Hippocampal formation (tissue), 2 donors: ENCODE measurements at regions not wholly inside any gene's neighbourhood (a gene's known extent, or its start where the extent isn't known, plus 50 kb on each side); places are given as distances from the start of the nearest gene placed in this dataset.
"Not testable (repeated sequence)": the region's sequence is repeated elsewhere in the genome, so short reads cannot be mapped to it uniquely, and the experiment has no call there.

Experiments
- DNase-seq, 2 donors: peaks; one replicate each; lab custom pipeline; 2025; lab: John Stamatoyannopoulos, UW

GRCh38 chr6:103791458-103791857 lies 1068.3 kb downstream of the HACE1 start:
- no peak for DNase-seq

- no peak for DNase-seq
These were observed 1075.6 kb downstream of the HACE1 start for GRCh38 chr6:103784117-103784516.

GRCh38 chr6:103783329-103783728 lies 1076.4 kb downstream of the HACE1 start:
- DNase-seq = no peak

- DNase-seq = no peak
These were observed 1090.3 kb downstream of the HACE1 start for GRCh38 chr6:103769431-103769830.

- DNase-seq = no peak
These were observed 1109.1 kb downstream of the HACE1 start for GRCh38 chr6:103750603-103751002.

- no peak for DNase-seq
These were observed 1125.7 kb downstream of the HACE1 start for GRCh38 chr6:103734016-103734415.

- no peak for DNase-seq
These were observed 1130.1 kb downstream of the HACE1 start for GRCh38 chr6:103729658-103730057.

GRCh38 chr6:103723438-103724322 lies 1136.0 kb downstream of the HACE1 start:
- DNase-seq = no peak

GRCh38 chr6:103722683-103723082 lies 1137.0 kb downstream of the HACE1 start:
- DNase-seq = no peak

GRCh38 chr6:103721923-103722322 lies 1137.8 kb downstream of the HACE1 start:
- DNase-seq = no peak

GRCh38 chr6:103720393-103720792 lies 1139.3 kb downstream of the HACE1 start:
- no peak for DNase-seq

- no peak for DNase-seq
These were observed 1140.2 kb downstream of the HACE1 start for GRCh38 chr6:103719545-103719944.

GRCh38 chr6:103715269-103715668 lies 1144.5 kb downstream of the HACE1 start:
- DNase-seq = no peak

- DNase-seq = not testable (repeated sequence)
These were observed 1150.5 kb downstream of the HACE1 start for GRCh38 chr6:103709236-103709635.

GRCh38 chr6:103707596-103708325 lies 1152.0 kb downstream of the HACE1 start:
- DNase-seq = no peak

- DNase-seq = no peak
These were observed 1160.0 kb downstream of the HACE1 start for GRCh38 chr6:103699769-103700168.

- DNase-seq = no peak
These were observed 1172.3 kb downstream of the HACE1 start for GRCh38 chr6:103687430-103687829.

GRCh38 chr6:103680116-103680515 lies 1179.6 kb downstream of the HACE1 start:
- DNase-seq = no peak

GRCh38 chr6:103677290-103677689 lies 1182.4 kb downstream of the HACE1 start:
- no peak for DNase-seq

GRCh38 chr6:103675807-103676406 lies 1183.8 kb downstream of the HACE1 start:
- DNase-seq = no peak

- no peak for DNase-seq
These were observed 1184.9 kb downstream of the HACE1 start for GRCh38 chr6:103674790-103675189.

GRCh38 chr6:103672169-103672568 lies 1187.5 kb downstream of the HACE1 start:
- no peak for DNase-seq

- DNase-seq = no peak
These were observed 1230.1 kb downstream of the HACE1 start for GRCh38 chr6:103629613-103630012.
